Stimulated activated CD8-positive, alpha-beta memory T cell treated with anti-CD3 and anti-CD28 coated beads, Interleukin-12 subunit alpha, Interleukin-12 subunit beta, amount 100 ng/mL, for 4 hours (primary cell): ENCODE measurements at regions not wholly inside any gene's neighbourhood (a gene's known extent, or its start where the extent isn't known, plus 50 kb on each side); places are given as distances from the start of the nearest gene placed in this dataset.
"Not testable (repeated sequence)": the region's sequence is repeated elsewhere in the genome, so short reads cannot be mapped to it uniquely, and the experiment has no call there.

ENCODE experiments used
- DNase-seq: peaks from one replicate; pipeline ENCODE4 v3.0.0-alpha.2; 2020; ENCODE audit warnings: low read depth

DNA sequence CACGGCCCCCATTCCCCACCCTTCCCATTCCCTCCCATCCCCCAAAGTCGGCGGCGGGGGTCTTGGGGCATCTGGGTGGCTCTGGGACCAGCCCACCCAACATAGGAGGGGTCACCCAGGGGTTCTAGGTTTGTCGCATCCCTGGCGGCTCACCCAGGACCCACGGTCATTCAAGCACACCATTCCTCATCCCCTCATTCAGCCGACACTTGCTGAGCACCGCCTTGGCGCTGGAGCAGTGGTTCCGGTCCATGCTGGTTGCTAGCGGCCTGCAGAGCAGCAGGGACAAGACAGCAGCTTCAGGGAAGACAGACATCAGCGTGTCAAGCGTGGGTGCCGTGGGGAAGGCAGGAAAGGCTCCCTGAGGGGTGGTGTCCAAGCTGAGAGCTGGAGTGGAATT, 50.5 kb upstream of the OTOS start:
- no peak for DNase-seq

- no peak for DNase-seq
Measured at GRCh38 chr2:240192661-240193060, 52.2 kb upstream of the OTOS start.

- not testable (repeated sequence) for DNase-seq
Measured at GRCh38 chr2:240194341-240194762, 53.9 kb upstream of the OTOS start.

DNA sequence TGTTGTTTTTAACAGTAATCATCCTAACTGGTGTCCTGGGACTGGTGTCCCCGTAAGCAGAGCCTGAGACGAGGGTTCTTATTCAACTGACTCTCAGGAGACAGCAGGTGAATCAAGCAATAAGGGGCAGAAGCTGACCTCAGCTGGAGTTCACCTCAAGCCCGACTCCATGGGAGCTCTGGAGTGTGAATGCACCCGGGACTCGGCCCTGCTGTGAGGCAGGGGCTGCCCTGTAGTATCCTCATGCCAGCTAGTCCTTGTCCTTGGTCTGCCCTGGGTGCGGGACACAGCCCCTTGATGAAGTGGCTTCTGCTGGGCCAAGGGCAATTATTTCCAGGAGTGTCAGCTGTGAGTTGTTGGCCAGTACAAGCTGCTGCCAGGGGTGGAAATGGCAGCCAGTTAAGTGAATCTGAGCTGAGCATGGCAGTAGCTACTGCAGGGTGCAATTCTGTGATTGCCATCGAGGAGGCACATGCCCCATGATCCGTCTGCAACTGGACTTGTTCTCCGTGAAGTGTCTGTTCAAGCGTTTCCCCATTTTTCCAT, 54.9 kb upstream of the OTOS start:
- DNase-seq: no peak

DNA sequence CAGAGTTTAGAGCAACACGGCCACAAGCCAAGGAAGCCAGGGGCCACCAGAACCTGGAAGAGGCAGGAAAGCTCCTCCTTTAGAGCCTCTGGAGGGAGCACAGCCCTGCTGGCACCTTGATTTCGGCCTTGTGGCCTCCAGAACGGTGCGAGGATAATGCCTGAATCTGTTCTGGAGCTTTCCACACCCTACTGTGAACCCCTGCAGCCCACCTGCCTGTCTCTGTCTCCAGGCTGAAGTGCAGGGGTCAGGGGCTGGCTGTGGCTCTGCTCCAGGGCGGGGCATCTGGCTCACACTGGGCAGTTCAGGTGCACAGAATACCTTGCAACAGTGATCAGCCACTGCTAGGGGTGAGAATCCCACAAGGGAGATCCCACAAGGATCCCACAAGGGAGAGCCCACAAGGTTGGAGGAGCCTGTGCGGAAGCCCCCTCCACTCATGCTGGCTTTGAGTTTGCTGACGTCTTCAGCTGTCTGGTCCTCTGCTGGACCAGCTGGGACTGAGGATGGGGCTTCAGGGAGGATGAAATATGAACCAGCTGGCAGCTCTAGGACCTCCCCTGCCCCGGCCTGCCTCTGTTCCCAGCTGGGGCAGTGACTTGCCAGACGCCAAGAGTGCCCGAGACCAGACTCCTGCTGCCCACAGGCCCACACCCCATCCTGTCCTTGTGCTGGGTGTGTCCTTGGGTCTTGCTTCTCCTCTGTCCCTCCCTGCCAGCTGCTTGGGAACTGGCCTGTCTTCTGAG, 56.4 kb upstream of the OTOS start:
- no peak for DNase-seq

DNA sequence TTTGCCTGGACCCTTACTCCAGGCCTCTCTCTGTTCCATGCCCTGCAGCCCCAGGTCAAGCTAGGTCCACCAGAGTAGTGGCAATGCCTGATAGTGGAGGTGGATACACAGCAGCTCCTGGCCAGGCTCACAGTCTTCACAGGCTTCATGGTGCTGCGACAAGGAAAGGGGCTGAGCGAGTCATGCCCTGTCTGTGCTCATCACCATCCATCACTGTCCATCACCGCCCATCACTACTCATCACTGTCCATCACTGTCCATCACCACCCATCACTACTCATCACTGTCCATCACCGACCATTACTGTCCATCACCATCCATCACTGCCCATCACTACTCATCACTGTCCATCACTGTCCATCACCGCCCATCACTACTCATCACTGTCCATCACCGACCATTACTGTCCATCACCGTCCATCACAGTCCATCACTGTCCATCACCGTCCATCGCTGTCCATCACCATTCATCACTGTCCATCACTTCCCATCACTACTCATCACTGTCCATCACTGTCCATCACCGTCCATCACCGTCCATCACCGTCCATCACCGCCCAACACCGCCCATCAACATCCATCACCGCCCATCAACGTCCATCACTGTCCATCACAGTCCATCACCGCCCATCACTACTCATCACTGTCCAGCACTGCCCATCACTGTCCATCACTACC, 57.1 kb upstream of the OTOS start:
- DNase-seq: no peak

GRCh38 chr2:240198226-240198625, 57.8 kb upstream of the OTOS start:
- DNase-seq: no peak

- no peak for DNase-seq
Measured at GRCh38 chr2:240199133-240199870, 58.8 kb upstream of the OTOS start.

- no peak for DNase-seq
Measured at GRCh38 chr2:240200230-240201051, 60.0 kb upstream of the OTOS start.

DNA sequence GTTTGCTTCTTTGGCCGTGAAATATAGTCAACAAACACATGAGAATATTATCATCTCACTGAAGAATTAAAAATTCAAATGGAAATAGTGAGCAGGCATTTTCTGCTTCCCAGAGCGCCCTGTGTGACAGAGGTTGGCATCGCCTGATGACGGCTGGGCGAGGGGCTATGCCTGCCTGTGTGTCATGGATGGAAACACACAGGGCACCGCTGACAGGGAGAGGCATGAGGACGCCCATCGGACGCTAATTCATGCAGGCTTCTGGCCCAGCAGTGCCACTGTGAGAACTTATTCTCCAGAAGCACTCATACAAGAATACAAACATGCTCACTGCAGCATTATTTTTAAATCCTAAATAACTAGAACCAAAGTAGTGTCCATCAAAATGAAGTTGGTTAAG, 61.4 kb upstream of the OTOS start:
- no peak for DNase-seq

- DNase-seq: no peak
Measured at GRCh38 chr2:240202586-240202985, 62.1 kb upstream of the OTOS start.

DNA sequence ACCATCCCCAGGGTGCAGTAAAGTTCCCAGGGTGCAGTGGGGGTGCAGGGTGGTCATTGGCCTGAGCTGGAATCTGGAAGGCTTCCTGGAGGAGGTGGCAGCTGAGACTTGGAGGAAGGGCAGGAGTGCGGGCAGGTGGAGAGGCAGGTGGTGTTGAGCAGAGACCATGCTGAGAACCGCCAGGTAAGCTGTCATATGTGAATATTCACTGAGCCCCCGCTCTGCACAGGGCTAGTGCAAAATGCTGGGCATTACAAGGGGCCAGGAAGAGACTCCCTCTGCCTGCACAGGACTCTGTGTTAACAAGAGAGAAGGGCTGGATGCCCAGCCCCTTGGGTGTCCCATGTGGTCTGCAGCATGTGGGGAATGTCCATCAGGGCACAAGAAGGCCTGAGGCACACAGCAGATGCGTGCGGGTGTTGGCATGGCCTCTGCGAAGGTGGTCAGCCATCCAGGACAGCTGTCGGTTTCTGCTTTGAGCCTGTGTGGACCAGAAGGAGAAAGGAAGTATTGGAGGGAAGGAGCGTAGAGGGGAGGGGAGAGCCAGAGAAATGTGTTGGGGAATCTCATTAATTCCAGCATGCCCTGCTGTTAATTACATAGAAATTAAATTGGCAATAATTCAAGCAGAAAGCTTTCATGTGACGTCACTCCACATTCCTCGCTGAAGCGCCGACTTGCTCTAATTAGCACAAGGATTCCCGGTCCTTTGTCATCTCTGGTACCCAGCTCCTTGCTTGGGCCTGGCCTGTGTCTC, 62.8 kb upstream of the OTOS start:
- DNase-seq: no peak

- no peak for DNase-seq
Measured at GRCh38 chr2:240203788-240204270, 63.4 kb upstream of the OTOS start.

GRCh38 chr2:240204431-240205276, 64.2 kb upstream of the OTOS start:
- no peak for DNase-seq

- no peak for DNase-seq
Measured at GRCh38 chr2:240205348-240205747, 64.9 kb upstream of the OTOS start.

- no peak for DNase-seq
Measured at GRCh38 chr2:240205772-240206171, 65.3 kb upstream of the OTOS start.

DNA sequence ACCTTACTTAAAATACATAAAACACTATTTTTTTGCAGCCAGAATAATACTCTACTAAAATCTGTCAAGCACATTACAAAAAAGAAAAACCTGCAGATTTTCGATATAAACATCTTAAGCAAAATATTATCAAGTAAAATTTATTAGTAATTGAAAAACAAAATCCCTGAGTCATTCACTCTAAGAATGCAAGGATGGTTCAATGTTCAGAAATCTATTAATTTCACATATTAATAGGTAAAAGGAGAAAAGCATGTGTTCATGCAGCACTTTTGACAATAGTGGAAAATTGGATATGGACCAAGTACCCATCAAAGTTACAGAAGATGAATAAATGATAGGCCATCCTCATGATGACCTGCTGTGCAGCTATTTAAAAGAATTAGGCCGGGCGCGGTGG, 66.2 kb upstream of the OTOS start:
- DNase-seq: no peak

DNA sequence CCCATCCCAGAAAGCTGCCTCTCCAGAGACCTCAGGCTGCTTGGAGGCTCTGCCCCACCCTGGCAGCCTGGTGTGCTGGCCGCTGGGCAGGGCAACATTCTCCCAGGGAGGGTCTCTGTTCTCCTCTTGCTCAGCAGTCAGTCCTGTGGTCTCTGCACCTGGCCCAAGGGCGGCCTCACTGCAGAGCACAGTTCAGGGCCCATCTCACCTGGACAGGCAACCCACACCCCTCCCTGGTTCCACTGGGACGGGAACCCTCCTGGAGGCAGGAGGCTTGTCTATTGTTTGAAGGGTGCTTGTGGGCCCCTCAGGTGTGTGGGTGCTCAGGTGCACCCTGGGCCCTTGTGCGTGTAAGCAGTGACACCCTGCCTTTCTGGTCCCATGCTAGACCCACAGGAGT, 67.2 kb upstream of the OTOS start:
- no peak for DNase-seq

GRCh38 chr2:240208096-240208495, 67.6 kb upstream of the OTOS start:
- DNase-seq: no peak

- no peak for DNase-seq
Measured at GRCh38 chr2:240208631-240209211, 68.3 kb upstream of the OTOS start.
